Spleen (tissue), 7 donors: ENCODE measurements at regions not wholly inside any gene's neighbourhood (a gene's known extent, or its start where the extent isn't known, plus 50 kb on each side); places are given as distances from the start of the nearest gene placed in this dataset.

Source experiments
- POLR2A ChIP-seq, 3 donors: fragments of 450-650 bp; IDR thresholded peaks; one replicate each; pipeline ENCODE4 v1.5.1; 2017; ENCODE audit warnings: antibody characterized with exemption in 3 of 3, mild to moderate bottlenecking in 1 of 3
- POLR2AphosphoS5 ChIP-seq, 3 donors: sonication (generic); formaldehyde crosslinking; IDR thresholded peaks; one replicate each; pipeline ENCODE4 v1.5.1; 2017; ENCODE audit warnings: antibody characterized with exemption in 3 of 3
- TF ChIP-seq, protein P1 (sequence below), 11 experiments: fragments of 200-600 bp in 7 of 11; fragments of 450-650 bp in 4 of 11; sonication (generic) in 4 of 11; IDR thresholded peaks in 8 of 11; conservative IDR thresholded peaks in 3 of 11; 1 replicate in 7 of 11; 2 replicates in 4 of 11; pipeline versions ENCODE4 v1.4.0 to v1.8.0; 2016 to 2021; ENCODE audit warnings: antibody characterized with exemption in 11 of 11, inconsistent platforms in 4 of 11, mild to moderate bottlenecking in 1 of 11
- donor health status: DM: no; HTN: no; CAD: no; lungs with moderate emphysema.
- donor health status: DM: no; HTN: no; CAD: no.
- donor health status: DM: no; HTN: no; CAD: no.

DNA sequence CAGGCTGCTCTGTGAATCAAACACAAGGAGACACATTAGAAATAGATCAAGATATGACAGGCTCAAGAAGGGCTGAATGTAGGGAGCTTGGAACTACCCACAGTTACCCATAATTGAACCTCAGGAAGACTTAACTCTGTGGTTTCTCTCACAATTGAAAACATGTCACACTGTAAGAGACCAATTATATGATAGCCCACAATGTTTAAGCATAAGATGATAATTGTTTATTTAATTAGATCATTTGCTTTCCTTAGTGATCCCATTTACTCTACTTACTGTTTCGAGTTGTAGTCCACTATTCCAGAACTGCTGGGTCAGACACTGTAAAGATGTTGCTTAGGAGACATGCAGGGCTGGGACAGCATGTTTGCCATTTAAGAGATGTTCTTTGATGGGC, 201.3 kb upstream of the RARB start:
- TF ChIP-seq, protein P1, sequence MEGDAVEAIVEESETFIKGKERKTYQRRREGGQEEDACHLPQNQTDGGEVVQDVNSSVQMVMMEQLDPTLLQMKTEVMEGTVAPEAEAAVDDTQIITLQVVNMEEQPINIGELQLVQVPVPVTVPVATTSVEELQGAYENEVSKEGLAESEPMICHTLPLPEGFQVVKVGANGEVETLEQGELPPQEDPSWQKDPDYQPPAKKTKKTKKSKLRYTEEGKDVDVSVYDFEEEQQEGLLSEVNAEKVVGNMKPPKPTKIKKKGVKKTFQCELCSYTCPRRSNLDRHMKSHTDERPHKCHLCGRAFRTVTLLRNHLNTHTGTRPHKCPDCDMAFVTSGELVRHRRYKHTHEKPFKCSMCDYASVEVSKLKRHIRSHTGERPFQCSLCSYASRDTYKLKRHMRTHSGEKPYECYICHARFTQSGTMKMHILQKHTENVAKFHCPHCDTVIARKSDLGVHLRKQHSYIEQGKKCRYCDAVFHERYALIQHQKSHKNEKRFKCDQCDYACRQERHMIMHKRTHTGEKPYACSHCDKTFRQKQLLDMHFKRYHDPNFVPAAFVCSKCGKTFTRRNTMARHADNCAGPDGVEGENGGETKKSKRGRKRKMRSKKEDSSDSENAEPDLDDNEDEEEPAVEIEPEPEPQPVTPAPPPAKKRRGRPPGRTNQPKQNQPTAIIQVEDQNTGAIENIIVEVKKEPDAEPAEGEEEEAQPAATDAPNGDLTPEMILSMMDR (IDR thresholded peaks at IDR 0.05 in 8 of 11, conservative IDR thresholded peaks at IDR 0.05 in 3 of 11) = no peak
- TF ChIP-seq POLR2AphosphoS5 (IDR thresholded peaks at IDR 0.05) = no peak
- no peak for TF ChIP-seq POLR2A (IDR thresholded peaks at IDR 0.05)
